HG02798 (cell line): ENCODE measurements at regions not wholly inside any gene's neighbourhood (a gene's known extent, or its start where the extent isn't known, plus 50 kb on each side); places are given as distances from the start of the nearest gene placed in this dataset.

Experiments
- ATAC-seq: cut with Tn5 transposase; IDR thresholded peaks from one replicate; pipeline ENCODE4 v1.9.1; 2021; ENCODE audit warnings: mild to moderate bottlenecking; ENCODE audit not compliant: unreplicated experiment, poor library complexity

- no peak for ATAC-seq
Observed at GRCh38 chr14:81942071-81942470, 408.4 kb upstream of the SEL1L start.

GRCh38 chr14:81946375-81946774, 412.7 kb upstream of the SEL1L start:
- ATAC-seq: no peak

- ATAC-seq: no peak
Observed at GRCh38 chr14:81946834-81947798, 413.5 kb upstream of the SEL1L start.

GRCh38 chr14:81952917-81953316, 419.3 kb upstream of the SEL1L start:
- ATAC-seq: no peak

GRCh38 chr14:81953419-81953818, 419.8 kb upstream of the SEL1L start:
- no peak for ATAC-seq

GRCh38 chr14:81955123-81955522, 421.5 kb upstream of the SEL1L start:
- ATAC-seq: no peak

- ATAC-seq: no peak
Observed at GRCh38 chr14:81960781-81961180, 427.1 kb upstream of the SEL1L start.

GRCh38 chr14:81963846-81964245, 430.2 kb upstream of the SEL1L start:
- ATAC-seq: no peak

- no peak for ATAC-seq
Observed at GRCh38 chr14:81970307-81970706, 436.7 kb upstream of the SEL1L start.

- ATAC-seq: no peak
Observed at GRCh38 chr14:81971911-81972310, 438.3 kb upstream of the SEL1L start.

GRCh38 chr14:81972601-81973000, 438.9 kb upstream of the SEL1L start:
- no peak for ATAC-seq

GRCh38 chr14:81974543-81974942, 440.9 kb upstream of the SEL1L start:
- no peak for ATAC-seq

- no peak for ATAC-seq
Observed at GRCh38 chr14:81980601-81981306, 447.1 kb upstream of the SEL1L start.

- ATAC-seq: no peak
Observed at GRCh38 chr14:81981307-81981675, 447.6 kb upstream of the SEL1L start.

GRCh38 chr14:81982046-81982445, 448.4 kb upstream of the SEL1L start:
- ATAC-seq: no peak

- no peak for ATAC-seq
Observed at GRCh38 chr14:81986005-81986404, 452.4 kb upstream of the SEL1L start.

- ATAC-seq: no peak
Observed at GRCh38 chr14:81989211-81989610, 455.6 kb upstream of the SEL1L start.

GRCh38 chr14:81990312-81990761, 456.7 kb upstream of the SEL1L start:
- peak; percentile 71 for ATAC-seq

- no peak for ATAC-seq
Observed at GRCh38 chr14:81991998-81992397, 458.3 kb upstream of the SEL1L start.

- ATAC-seq: no peak
Observed at GRCh38 chr14:81993432-81993831, 459.8 kb upstream of the SEL1L start.

GRCh38 chr14:82003426-82003825, 469.8 kb upstream of the SEL1L start:
- ATAC-seq: no peak
